ENCODE measurements at regions not wholly inside any gene's neighbourhood (a gene's known extent, or its start where the extent isn't known, plus 50 kb on each side); places are given as distances from the start of the nearest gene placed in this dataset.

DNA sequence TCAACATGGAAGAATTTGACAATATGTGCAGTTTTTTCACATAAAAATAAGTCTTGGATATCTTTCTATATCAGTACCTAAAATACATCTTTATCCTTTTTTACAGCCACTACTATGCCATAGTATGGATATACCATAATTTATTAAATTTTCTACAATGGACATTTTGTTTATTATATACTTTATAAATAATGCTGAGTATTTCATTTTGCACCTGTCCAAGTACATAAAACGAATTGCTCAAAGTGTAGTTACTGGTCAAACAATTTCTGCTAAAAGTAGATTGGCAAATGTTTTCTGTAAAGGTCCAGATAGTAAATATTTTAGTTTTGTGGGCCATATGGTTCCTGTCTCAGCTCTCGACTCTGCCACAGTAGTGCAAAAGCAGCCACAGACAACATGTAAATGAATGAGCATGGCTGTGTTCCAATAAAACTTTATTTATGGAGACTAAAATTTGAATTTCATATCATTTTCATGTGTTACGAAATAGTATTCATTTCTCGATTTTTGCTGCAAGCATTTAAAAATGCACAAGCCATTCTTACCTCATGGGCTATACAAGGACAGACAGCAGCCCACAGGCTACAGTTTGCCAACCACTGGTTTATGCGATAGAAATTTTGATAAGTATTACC, 96.9 kb upstream of the STEAP1B start:
- TF ChIP-seq, protein P1, sequence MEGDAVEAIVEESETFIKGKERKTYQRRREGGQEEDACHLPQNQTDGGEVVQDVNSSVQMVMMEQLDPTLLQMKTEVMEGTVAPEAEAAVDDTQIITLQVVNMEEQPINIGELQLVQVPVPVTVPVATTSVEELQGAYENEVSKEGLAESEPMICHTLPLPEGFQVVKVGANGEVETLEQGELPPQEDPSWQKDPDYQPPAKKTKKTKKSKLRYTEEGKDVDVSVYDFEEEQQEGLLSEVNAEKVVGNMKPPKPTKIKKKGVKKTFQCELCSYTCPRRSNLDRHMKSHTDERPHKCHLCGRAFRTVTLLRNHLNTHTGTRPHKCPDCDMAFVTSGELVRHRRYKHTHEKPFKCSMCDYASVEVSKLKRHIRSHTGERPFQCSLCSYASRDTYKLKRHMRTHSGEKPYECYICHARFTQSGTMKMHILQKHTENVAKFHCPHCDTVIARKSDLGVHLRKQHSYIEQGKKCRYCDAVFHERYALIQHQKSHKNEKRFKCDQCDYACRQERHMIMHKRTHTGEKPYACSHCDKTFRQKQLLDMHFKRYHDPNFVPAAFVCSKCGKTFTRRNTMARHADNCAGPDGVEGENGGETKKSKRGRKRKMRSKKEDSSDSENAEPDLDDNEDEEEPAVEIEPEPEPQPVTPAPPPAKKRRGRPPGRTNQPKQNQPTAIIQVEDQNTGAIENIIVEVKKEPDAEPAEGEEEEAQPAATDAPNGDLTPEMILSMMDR (IDR thresholded peaks at IDR 0.05): no peak
- no peak for TF ChIP-seq POLR2A (IDR thresholded peaks at IDR 0.05)
